ENCODE measurements at regions not wholly inside any gene's neighbourhood (a gene's known extent, or its start where the extent isn't known, plus 50 kb on each side); places are given as distances from the start of the nearest gene placed in this dataset.

DNA sequence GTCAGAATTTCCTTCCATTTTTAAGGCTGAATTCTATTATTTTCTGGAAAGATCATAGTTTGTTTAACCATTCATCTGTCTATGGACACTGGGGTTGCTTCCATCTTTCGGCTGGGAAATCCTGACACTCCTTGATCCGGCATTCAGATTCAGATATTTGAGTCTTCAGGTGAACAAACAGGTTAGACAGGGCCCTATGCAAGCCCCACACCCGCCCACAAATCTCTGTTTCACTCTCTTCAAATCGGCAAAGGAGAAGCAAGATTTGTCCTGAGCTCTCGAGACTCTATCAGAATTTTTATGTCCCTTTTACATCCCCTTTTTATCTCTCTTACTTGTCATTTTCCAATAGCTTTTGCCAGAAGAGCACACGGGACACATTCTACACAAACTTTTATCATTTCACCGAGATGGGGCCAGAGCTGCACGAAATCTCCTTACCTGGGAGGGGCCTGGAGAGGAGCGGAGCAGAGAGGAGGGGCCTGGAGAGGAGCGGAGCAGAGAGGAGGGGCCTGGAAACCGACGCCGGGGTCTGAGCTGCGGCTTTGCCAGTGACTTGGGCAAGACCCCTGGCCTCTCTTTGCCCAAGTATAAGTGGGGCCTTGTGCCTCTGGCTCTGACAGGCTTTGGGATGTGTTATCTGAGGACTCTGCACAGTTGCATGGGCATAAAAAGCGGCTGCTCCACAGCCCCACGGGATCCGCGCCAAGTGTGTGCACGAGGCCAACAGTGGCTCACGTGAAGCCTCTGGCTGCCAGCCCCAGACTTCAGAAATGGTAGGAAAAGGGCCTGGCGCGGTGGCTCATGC is 54.3 kb upstream of the RBFOX3 start:
- Histone ChIP-seq H3K4me1 (ENCODE audit: insufficient read depth) (peaks cover 2% of the 10 kb centered on the region), H3K9me3 (no peaks in the 10 kb centered on the region), H3K4me3 (no peak overlapping the region), H3K36me3 (no peaks in the 10 kb centered on the region), H3K27ac (no peak overlapping the region), H3K27me3 (no peaks in the 10 kb centered on the region)
- WGBS, 3 donors, result 13 to 15% (median 15%) methylated on average over 22 of the region's 22 CpGs
- intact Hi-C loops (cut with DNase I), result no loop called here
- DNase-seq, result peak; percentile 78 to 92 (median 87)
- TF ChIP-seq EP300 (IDR thresholded peaks at IDR 0.05) (no peak), POLR2A (IDR thresholded peaks at IDR 0.05) (no peak)
- TF ChIP-seq, protein P1, sequence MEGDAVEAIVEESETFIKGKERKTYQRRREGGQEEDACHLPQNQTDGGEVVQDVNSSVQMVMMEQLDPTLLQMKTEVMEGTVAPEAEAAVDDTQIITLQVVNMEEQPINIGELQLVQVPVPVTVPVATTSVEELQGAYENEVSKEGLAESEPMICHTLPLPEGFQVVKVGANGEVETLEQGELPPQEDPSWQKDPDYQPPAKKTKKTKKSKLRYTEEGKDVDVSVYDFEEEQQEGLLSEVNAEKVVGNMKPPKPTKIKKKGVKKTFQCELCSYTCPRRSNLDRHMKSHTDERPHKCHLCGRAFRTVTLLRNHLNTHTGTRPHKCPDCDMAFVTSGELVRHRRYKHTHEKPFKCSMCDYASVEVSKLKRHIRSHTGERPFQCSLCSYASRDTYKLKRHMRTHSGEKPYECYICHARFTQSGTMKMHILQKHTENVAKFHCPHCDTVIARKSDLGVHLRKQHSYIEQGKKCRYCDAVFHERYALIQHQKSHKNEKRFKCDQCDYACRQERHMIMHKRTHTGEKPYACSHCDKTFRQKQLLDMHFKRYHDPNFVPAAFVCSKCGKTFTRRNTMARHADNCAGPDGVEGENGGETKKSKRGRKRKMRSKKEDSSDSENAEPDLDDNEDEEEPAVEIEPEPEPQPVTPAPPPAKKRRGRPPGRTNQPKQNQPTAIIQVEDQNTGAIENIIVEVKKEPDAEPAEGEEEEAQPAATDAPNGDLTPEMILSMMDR (IDR thresholded peaks at IDR 0.05), result no peak

DNA sequence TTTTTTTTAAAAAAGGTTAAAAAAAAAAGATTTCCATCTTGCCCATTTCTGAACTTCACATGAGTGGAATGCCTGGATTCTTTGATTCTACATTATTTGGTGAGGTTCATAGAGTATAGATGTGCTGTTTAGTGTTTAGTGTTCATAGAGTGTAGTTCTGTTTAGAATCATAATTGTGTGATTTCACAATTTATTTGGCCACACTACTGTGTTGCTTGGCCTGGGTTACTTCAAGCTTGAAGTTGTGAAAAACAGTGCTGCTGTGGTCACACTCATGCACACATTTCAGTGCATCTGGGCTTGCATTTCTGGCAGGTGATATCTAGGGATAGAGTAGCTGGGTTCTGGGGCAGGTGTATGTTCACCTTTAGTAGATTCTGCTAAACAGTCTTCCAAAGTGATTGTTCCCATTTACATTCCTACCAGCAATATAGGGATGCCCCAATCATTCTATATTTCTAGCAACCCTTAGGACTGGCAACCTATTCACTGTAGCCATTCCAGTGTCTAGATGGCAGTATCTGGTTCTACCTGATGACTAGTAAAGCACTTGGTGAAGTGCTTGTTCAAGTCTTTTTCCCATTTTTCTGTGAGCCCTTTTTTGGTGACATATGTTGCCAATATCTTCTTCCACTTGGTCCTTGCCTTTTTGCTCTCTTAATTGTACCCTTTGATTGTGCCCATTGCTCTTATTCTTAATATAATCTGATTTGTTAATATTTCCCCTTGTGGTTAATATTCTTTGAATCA is 50.6 kb upstream of the RBFOX3 start:
- no peak for DNase-seq
- no peak for TF ChIP-seq POLR2A (IDR thresholded peaks at IDR 0.05)
- TF ChIP-seq, protein P1 (IDR thresholded peaks at IDR 0.05), result no peak
- TF ChIP-seq EP300 (IDR thresholded peaks at IDR 0.05), result no peak
- Histone ChIP-seq H3K9me3 (no peaks in the 10 kb centered on the region), H3K4me1 (ENCODE audit: insufficient read depth) (peaks cover 5% of the 10 kb centered on the region), H3K36me3 (no peaks in the 10 kb centered on the region), H3K27ac (no peak overlapping the region), H3K4me3 (no peak overlapping the region), H3K27me3 (no peaks in the 10 kb centered on the region)
- intact Hi-C loops (cut with DNase I), result no loop called here
